ENCODE measurements at regions not wholly inside any gene's neighbourhood (a gene's known extent, or its start where the extent isn't known, plus 50 kb on each side); places are given as distances from the start of the nearest gene placed in this dataset.

DNA sequence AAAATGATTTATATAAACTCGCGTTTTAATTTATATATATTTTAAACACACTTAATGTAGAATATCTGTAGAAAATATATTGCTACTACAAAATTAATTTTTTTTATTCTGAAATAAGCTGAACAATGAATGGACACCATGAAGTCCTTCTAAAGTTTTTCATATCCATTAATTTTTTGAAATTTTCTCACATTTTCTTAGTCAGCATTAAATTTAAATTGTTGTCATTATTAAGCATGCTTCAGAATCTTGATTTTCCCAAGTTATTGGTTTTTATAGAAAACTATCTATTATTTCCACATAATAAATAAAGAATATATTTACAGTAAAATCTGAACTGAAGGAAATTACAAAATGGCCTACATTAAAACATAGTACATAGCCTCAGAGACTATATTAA is 1314.9 kb upstream of the CDH6 start:
- TF ChIP-seq ARNTL (CRISPR knock-in tag; IDR thresholded peaks at IDR 0.05; ENCODE audit: borderline replicate concordance, low read depth) (no peak), GLIS3 (CRISPR knock-in tag; IDR thresholded peaks at IDR 0.05) (no peak), ZFP3 (CRISPR knock-in tag; IDR thresholded peaks at IDR 0.05) (no peak), OSR1 (CRISPR knock-in tag; IDR thresholded peaks at IDR 0.05) (no peak)

Data from SK-N-SH treated with all-trans-retinoic acid at 6 μM for 48 hours (cell line).